Superior temporal gyrus (tissue), 1 donor: ENCODE measurements at regions not wholly inside any gene's neighbourhood (a gene's known extent, or its start where the extent isn't known, plus 50 kb on each side); places are given as distances from the start of the nearest gene placed in this dataset.
A peak's percentile ranks its signal among the peaks of the same experiment; 100 is the strongest.

Source experiments
- DNase-seq: peaks from one replicate; pipeline ENCODE4 v3.0.0-alpha.2; 2016; ENCODE audit errors: extremely low spot score

DNA sequence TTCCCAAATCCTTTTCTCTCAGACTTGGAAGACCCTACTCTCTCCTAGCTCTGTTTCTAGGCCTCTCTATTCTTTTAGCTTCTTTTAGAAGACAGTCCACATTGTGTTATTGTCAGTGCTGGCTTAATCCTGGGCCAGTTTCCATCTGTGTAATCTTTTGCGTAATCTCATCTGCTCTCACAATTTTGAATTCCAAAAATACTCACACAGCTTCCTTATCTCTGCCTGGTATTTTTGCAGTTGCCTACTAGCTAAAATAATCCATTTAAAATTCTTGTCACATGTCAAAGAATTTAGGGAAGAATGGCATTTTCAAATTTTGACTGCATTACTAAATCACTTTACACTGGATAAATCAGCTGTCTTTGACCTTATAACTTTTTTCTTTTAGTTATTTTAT, 200.6 kb upstream of the MEX3C start:
- peak; percentile 84 for DNase-seq

DNA sequence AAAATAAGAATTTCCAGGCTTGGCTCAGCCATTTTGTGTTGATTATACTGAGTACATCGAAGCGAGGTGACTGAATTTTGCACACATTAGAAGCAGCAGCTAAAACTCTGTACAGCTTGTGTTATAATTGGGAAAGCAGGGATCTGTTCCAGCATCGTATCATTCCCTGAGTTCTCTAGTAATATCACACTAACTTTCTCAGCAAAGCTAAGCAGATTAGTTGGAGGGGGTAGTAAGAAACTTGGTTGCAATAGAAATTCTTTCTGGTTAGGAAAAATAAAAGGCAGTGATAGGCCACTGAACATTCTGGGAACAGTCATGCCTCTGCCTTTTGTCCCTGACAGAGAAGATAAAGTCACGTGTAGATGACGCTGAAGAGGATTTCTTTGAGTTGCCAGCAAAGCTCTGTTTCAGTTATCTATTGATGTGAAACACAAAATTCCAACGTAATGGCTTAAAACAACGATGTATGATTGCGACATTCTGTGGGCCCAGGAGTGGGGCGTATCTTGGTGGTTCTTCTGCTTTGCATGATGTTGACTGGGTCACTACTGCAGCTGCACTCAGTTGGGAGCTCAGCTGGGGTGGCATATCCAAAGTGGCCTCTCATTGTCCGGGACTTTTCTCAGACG, 202.1 kb upstream of the MEX3C start:
- DNase-seq: peak; percentile 82

DNA sequence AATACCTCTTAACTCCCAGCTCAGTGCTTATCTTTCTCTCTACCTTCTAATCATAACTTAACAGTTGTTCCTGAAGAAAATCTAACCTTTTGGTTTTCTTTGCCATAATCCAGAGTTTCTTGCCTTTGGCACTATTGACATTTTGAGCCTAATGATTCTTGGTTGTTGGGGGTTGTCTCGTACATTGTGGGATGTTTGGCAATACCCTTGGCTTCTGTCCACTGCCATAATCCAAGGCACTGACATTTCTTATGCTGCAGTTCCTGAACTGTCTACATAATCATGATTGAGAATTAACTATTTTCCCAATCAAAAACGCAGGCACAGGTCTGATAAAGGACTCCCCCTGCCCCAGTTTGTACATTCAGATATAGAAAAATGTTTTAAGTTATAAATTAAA, 203.2 kb upstream of the MEX3C start:
- DNase-seq: no peak

- no peak for DNase-seq
Measured at GRCh38 chr18:51401912-51402311, 204.4 kb upstream of the MEX3C start.

- DNase-seq: no peak
Measured at GRCh38 chr18:51404620-51405019, 207.1 kb upstream of the MEX3C start.

GRCh38 chr18:51405683-51406477, 208.4 kb upstream of the MEX3C start:
- DNase-seq: no peak

GRCh38 chr18:51417643-51418483, 220.4 kb upstream of the MEX3C start:
- DNase-seq: no peak

DNA sequence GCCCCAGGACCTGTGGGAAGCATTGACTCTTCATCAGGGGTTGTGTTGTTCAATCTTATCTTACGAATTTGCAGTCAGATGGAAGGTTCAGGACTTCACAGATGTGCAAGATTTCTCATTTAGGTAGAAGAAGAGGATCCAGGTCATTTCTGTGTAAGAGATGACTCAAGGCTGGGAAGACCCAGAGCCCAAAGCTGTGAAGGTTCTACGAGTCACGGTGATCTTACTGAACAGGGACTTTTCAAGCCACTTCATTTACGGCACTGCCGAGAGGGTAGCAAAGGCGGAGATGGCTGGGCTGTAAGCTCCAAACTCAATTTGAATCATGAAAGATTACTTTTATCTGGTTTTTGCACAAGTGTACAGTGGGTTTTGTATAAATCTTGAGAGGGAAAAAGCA, 228.0 kb upstream of the MEX3C start:
- no peak for DNase-seq

GRCh38 chr18:51425889-51426288, 228.4 kb upstream of the MEX3C start:
- no peak for DNase-seq

DNA sequence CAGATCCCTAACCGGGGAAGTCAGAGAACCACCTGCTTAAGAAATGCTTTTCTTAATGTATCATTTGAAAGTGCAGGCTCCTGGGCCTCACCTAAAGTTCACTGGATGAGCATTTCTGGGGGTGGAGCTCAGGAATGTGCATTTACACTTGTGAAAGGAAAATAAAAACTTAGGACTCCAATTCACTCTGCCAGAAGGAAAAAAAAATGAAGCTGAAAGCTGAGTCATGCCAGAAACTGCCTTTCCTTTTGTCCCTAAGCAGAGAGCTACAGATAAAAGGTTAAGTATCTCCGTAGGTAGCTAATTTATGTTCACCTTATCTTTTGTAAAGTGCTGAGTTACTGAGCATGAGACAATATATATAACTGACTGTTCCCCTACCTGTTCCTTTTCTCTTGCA, 229.5 kb upstream of the MEX3C start:
- no peak for DNase-seq

- no peak for DNase-seq
Measured at GRCh38 chr18:51429644-51430043, 232.2 kb upstream of the MEX3C start.

GRCh38 chr18:51430538-51430937, 233.1 kb upstream of the MEX3C start:
- no peak for DNase-seq

GRCh38 chr18:51433296-51433695, 235.8 kb upstream of the MEX3C start:
- DNase-seq: no peak

DNA sequence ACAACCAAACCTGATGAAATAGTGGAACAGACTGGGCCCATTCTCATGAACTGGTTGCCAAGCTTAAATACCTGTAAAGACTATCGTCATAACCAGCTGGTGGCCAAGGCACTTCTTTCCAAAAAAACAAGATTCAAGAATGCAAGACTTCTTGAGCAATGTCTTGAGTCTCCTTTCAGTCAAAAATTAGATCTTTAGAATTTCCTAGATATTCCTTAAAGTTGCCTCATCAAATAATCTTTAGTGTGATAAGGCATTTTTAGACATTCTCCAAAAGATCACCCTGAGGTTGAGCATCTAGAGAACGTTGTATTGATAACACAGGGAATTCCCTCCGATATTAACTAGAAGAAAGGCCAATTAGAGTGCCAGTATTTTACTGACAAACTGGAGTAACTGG, 236.4 kb upstream of the MEX3C start:
- no peak for DNase-seq

GRCh38 chr18:51437280-51438271, 240.1 kb upstream of the MEX3C start:
- no peak for DNase-seq

GRCh38 chr18:51438797-51439350, 241.4 kb upstream of the MEX3C start:
- DNase-seq: no peak

DNA sequence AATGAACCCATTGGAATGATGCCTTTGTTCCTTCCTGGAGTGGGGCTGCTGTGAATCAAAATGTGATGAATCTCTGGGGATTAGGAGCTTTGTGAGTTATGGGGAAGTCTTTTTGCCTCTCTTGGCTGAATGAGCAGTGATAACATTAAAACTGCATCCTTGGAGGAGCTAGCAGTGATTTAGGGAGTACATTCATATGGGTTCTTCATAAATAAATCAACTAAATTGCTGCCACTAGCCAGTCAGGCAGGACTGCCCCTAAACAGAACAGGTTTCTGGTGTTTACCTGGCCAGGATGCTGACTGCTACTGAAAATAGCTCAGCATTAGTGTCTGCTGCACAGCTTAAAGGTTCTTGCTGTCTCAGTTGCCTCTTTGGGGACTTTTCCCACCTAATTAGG, 244.5 kb upstream of the MEX3C start:
- DNase-seq: no peak

- DNase-seq: no peak
Measured at GRCh38 chr18:51446571-51447210, 249.2 kb upstream of the MEX3C start.

- DNase-seq: no peak
Measured at GRCh38 chr18:51447351-51448342, 250.2 kb upstream of the MEX3C start.
